Erythroblast (primary cell): ENCODE measurements at regions not wholly inside any gene's neighbourhood (a gene's known extent, or its start where the extent isn't known, plus 50 kb on each side); places are given as distances from the start of the nearest gene placed in this dataset.

Experiments used
- GATA1 ChIP-seq: IDR thresholded peaks from 2 replicates; pipeline ENCODE4 v1.6.1; 2011; ENCODE audit warnings: low read depth, mild to moderate bottlenecking, control low read depth, low read length, moderate library complexity
- POLR2A ChIP-seq: IDR thresholded peaks from 2 replicates; pipeline ENCODE4 v1.6.1; 2011; ENCODE audit warnings: mild to moderate bottlenecking, low read length

DNA sequence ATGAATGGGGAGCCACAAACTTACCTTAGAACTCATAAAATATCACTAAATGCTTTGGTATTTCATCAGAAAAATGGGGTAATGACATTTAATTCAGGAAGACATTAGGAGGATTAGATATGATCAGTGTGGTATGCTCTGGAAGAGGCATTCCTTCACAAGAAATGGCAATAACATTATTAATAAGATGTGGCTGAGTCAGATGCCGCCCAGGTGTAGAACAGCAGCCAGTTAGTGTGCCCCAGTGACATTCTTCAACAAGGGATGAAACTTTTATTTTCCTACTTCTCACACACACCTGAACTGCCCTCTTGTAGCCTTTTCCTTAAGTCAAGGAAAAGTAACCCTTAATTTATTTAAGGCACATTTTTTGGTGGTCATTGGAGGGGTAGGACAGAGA is 69.2 kb upstream of the DYNAP start:
- no peak for TF ChIP-seq POLR2A
- no peak for TF ChIP-seq GATA1
